ENCODE measurements at regions not wholly inside any gene's neighbourhood (a gene's known extent, or its start where the extent isn't known, plus 50 kb on each side); places are given as distances from the start of the nearest gene placed in this dataset.

DNA sequence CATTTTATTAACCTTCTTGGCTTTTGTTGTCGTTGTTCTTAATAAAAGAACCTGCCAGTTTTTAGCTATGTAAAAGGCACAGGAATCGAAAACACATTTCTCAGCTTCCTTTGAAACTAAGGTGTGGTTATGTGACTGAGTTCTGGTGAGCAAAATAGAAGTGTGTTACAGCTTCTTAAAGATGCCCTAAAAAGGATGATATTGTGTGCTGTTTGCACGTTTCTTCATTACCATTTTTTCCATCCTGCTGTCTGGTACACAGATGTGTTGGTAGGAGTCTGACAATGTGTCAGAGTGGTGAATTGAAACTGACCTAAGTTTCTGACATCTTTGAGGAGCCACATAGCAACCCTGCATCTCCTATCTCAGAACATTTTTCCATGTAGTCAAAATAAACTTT is 380.6 kb downstream of the SUCLG1 start:
- DNase-seq (ENCODE audit: low read depth, low spot score) (no peak), ATAC-seq (no peak), FAIRE-seq (no peak)
- ChIA-PET CTCF (interaction anchor here (1.0 kb wide), 1 partner anchor 58 kb away, joined by 4 read pairs; no protein-coding TSS in a partner anchor), RAD21 (ENCODE audit: unreplicated experiment) (no interaction called here), SMC1A (ENCODE audit: uncharacterized antibody, unreplicated experiment) (interaction anchor here (1.4 kb wide), 1 partner anchor 56 kb away, joined by 3 read pairs; no protein-coding TSS in a partner anchor), POLR2A (no interaction called here)
- Histone ChIP-seq H3K79me2 (ENCODE audit: control insufficient read depth, insufficient read depth, low read length) (no peaks in the 10 kb centered on the region), H3K27ac (ENCODE audit: control insufficient read depth, insufficient read depth) (no peak overlapping the region), H3K36me3 (ENCODE audit: control insufficient read depth in 2 of 2, insufficient read depth in 2 of 2, low read length in 1 of 2) (no peaks in the 10 kb centered on the region), H4K20me1 (ENCODE audit: control insufficient read depth, insufficient read depth) (no peaks in the 10 kb centered on the region), H3K9ac (ENCODE audit: control insufficient read depth, insufficient read depth, low read length) (no peak overlapping the region), H3K4me3 (no peak overlapping the region), H3K4me2 (ENCODE audit: control insufficient read depth, insufficient read depth) (no peak overlapping the region), H3K4me1 (ENCODE audit: control insufficient read depth, insufficient read depth, low read length) (no peaks in the 10 kb centered on the region), H2AFZ (ENCODE audit: control insufficient read depth, low read depth, low read length) (no peak overlapping the region), H3K9me3 (replicated peaks; ENCODE audit: control insufficient read depth, insufficient read depth, low read length) (no peaks in the 10 kb centered on the region), H3K27me3 (replicated peaks in 1 of 2; ENCODE audit: control insufficient read depth in 2 of 2, insufficient read depth in 2 of 2, low read length in 1 of 2) (peaks cover 0 to 3% of the 10 kb centered on the region in 2 experiments; a peak in 2 of 4 replicates)
- BruUV-seq (replicated peaks), result no TSS peak
- intact Hi-C loops (cut with micrococcal nuclease; ENCODE audit: unreplicated experiment), result no loop called here
- in situ Hi-C loops (cut with MboI), result no loop called here
- TF ChIP-seq BMI1 (IDR thresholded peaks at IDR 0.05; ENCODE audit: borderline replicate concordance), result no peak
- TF ChIP-seq IRF3 (IDR thresholded peaks at IDR 0.05), result no peak
- no peak for TF ChIP-seq HCFC1 (IDR thresholded peaks at IDR 0.05; ENCODE audit: low read length)
- no peak for TF ChIP-seq ATF2 (IDR thresholded peaks at IDR 0.05; ENCODE audit: low read length)
- TF ChIP-seq IKZF1 (conservative IDR thresholded peaks at IDR 0.05), result no peak
- TF ChIP-seq TCF3 (IDR thresholded peaks at IDR 0.05; ENCODE audit: borderline replicate concordance, insufficient read depth, low read depth, low read length), result no peak
- no peak for TF ChIP-seq KLF5 (IDR thresholded peaks at IDR 0.05; ENCODE audit: partially characterized antibody)
- TF ChIP-seq EGR1 (IDR thresholded peaks at IDR 0.05; ENCODE audit: borderline replicate concordance in 1 of 2, low read depth in 2 of 2, low read length in 2 of 2), result no peak
- TF ChIP-seq ZNF274 (IDR thresholded peaks at IDR 0.05; ENCODE audit: insufficient read depth, insufficient read length), result no peak
- no peak for TF ChIP-seq IRF5 (IDR thresholded peaks at IDR 0.05; ENCODE audit: borderline replicate concordance)
- no peak for TF ChIP-seq SMAD5 (IDR thresholded peaks at IDR 0.05; ENCODE audit: low read depth)
- no peak for TF ChIP-seq KDM1A (IDR thresholded peaks at IDR 0.05; ENCODE audit: borderline replicate concordance)
- no peak for TF ChIP-seq ZSCAN29 (IDR thresholded peaks at IDR 0.05)
- WGBS (ENCODE audit: insufficient coverage, insufficient replicate concordance, low lambda C conversion rate, missing lambda C conversion rate), result 0% methylated on average over 3 of the region's 3 CpGs
